ENCODE measurements at regions not wholly inside any gene's neighbourhood (a gene's known extent, or its start where the extent isn't known, plus 50 kb on each side); places are given as distances from the start of the nearest gene placed in this dataset.

GRCh38 chr11:92458486-92458885 is 233.9 kb downstream of the FAT3 start:
- no peaks in the 10 kb centered on the region for H4K20me1 ChIP-seq (replicated peaks; ENCODE audit: control insufficient read depth, insufficient read depth, low read length)

DNA sequence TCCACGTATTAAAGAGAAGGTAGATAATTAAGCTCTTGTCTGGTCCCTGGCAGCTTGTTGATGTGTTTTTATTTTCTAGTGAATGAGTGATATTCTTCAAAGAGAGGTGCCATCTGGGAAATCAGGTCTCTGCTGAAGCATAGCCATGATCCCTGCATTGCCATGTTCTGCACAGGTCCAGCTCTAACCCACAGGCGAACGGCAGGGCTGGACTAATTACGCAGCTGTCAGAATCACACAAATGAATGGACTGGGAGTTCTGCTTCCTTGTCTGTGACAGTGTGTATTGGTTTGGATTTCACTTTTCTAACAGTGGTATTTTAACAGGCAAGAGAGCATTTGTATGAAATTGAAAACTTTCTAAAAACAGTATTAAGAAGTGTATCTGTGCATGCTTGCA is 235.6 kb downstream of the FAT3 start:
- Histone ChIP-seq H2AFZ (ENCODE audit: low read depth, low read length) (no peak overlapping the region), H3K4me1 (replicated peaks in 1 of 2; ENCODE audit: control insufficient read depth in 2 of 2, insufficient read depth in 2 of 2, low read length in 2 of 2) (no peaks in the 10 kb centered on the region), H3K9ac (ENCODE audit: insufficient read depth in 1 of 2, low read depth in 2 of 2, low read length in 2 of 2) (no peak overlapping the region), H3K4me2 (ENCODE audit: insufficient read depth, low read length) (no peak overlapping the region), H3K27ac (ENCODE audit: extremely low read depth, low read depth, low read length) (no peak overlapping the region), H3K4me3 (no peak overlapping the region), H3K36me3 (ENCODE audit: control insufficient read depth, insufficient read depth, low read length) (no peaks in the 10 kb centered on the region), H4K20me1 (replicated peaks; ENCODE audit: control insufficient read depth, insufficient read depth, low read length) (no peaks in the 10 kb centered on the region), H3K9me1 (ENCODE audit: control insufficient read depth, insufficient read depth, low read length) (no peaks in the 10 kb centered on the region), H3K27me3 (ENCODE audit: control insufficient read depth in 2 of 2, insufficient read depth in 2 of 2, low read length in 2 of 2) (no peaks in the 10 kb centered on the region), H3K9me3 (replicated peaks; ENCODE audit: control insufficient read depth, insufficient read depth, low read depth, low read length) (no peaks in the 10 kb centered on the region), H3K79me2 (ENCODE audit: control insufficient read depth, insufficient read depth, low read length) (no peaks in the 10 kb centered on the region)
- 0% methylated on average over 4 of the region's 4 CpGs for WGBS (ENCODE audit: insufficient coverage, low coverage, missing lambda C conversion rate)
- FAIRE-seq (no peak), ATAC-seq (no peak), DNase-seq (ENCODE audit: extremely low read depth in 1 of 4, low spot score in 3 of 4) (no peak)
- in situ Hi-C loops (cut with MboI) (no loop called here), intact Hi-C loops (cut with micrococcal nuclease) (no loop called here)
- CTCF ChIA-PET (ENCODE audit: low intra/inter-chr PET ratio): no interaction called here
- no TSS peak for BruUV-seq (replicated peaks)
- POLR2A ChIA-PET: no interaction called here
- no peak for TF ChIP-seq POLR3G (IDR thresholded peaks at IDR 0.05; ENCODE audit: extremely low read depth, insufficient read length, insufficient replicate concordance)
- TF ChIP-seq NBN (IDR thresholded peaks at IDR 0.05; ENCODE audit: low read depth): no peak
- no peak for TF ChIP-seq SETDB1 (IDR thresholded peaks at IDR 0.05; ENCODE audit: low read length)
- no peak for TF ChIP-seq IRF1 (CRISPR knock-in tag; IDR thresholded peaks at IDR 0.05; ENCODE audit: borderline replicate concordance)
- no peak for TF ChIP-seq PHF20 (IDR thresholded peaks at IDR 0.05; ENCODE audit: partially characterized antibody)
- no peak for TF ChIP-seq FOXM1 (IDR thresholded peaks at IDR 0.05; ENCODE audit: low read depth)
- TF ChIP-seq FOXM1 (CRISPR knock-in tag; IDR thresholded peaks at IDR 0.05; ENCODE audit: low read depth): no peak
- no peak for TF ChIP-seq TAF7 (tag; IDR thresholded peaks at IDR 0.05)
- TF ChIP-seq, protein P1, sequence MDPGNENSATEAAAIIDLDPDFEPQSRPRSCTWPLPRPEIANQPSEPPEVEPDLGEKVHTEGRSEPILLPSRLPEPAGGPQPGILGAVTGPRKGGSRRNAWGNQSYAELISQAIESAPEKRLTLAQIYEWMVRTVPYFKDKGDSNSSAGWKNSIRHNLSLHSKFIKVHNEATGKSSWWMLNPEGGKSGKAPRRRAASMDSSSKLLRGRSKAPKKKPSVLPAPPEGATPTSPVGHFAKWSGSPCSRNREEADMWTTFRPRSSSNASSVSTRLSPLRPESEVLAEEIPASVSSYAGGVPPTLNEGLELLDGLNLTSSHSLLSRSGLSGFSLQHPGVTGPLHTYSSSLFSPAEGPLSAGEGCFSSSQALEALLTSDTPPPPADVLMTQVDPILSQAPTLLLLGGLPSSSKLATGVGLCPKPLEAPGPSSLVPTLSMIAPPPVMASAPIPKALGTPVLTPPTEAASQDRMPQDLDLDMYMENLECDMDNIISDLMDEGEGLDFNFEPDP (CRISPR knock-in tag; IDR thresholded peaks at IDR 0.05): no peak
- TF ChIP-seq CREBBP (IDR thresholded peaks at IDR 0.05; ENCODE audit: low read depth, low read length): no peak
- no peak for TF ChIP-seq SMARCE1 (IDR thresholded peaks at IDR 0.05)
- no peak for TF ChIP-seq ZBTB12 (CRISPR knock-in tag; IDR thresholded peaks at IDR 0.05)
- TF ChIP-seq SMAD3 (CRISPR knock-in tag; conservative IDR thresholded peaks at IDR 0.05): no peak
- no peak for TF ChIP-seq HDAC1 (IDR thresholded peaks at IDR 0.05)

More at GRCh38 chr11:92458486-92458885, 233.9 kb downstream of the FAT3 start:
- TF ChIP-seq CHCHD3 (CRISPR knock-in tag; IDR thresholded peaks at IDR 0.05) (no peak), ZNF217 (CRISPR knock-in tag; IDR thresholded peaks at IDR 0.05) (no peak), ZNF408 (CRISPR knock-in tag; IDR thresholded peaks at IDR 0.05; ENCODE audit: low read depth) (no peak), ETS2 (tag; IDR thresholded peaks at IDR 0.05; ENCODE audit: borderline replicate concordance, poor library complexity, severe bottlenecking) (no peak), POU5F1 (IDR thresholded peaks at IDR 0.05; ENCODE audit: borderline replicate concordance, low read depth, low read length, partially characterized antibody) (no peak)
- ChIA-PET CTCF (ENCODE audit: low intra/inter-chr PET ratio) (no interaction called here), POLR2A (no interaction called here)
- no peaks in the 10 kb centered on the region for H3K79me2 ChIP-seq (ENCODE audit: control insufficient read depth, insufficient read depth, low read length)
- FAIRE-seq (no peak), DNase-seq (ENCODE audit: extremely low read depth in 1 of 4, low spot score in 3 of 4) (no peak), ATAC-seq (no peak)
- no peak overlapping the region for H3K9ac ChIP-seq (ENCODE audit: insufficient read depth in 1 of 2, low read depth in 2 of 2, low read length in 2 of 2)
- intact Hi-C loops (cut with micrococcal nuclease): no loop called here
- no TSS peak for BruUV-seq (replicated peaks)
- H3K27me3 ChIP-seq (ENCODE audit: control insufficient read depth in 2 of 2, insufficient read depth in 2 of 2, low read length in 2 of 2): no peaks in the 10 kb centered on the region
- no peak overlapping the region for H3K27ac ChIP-seq (ENCODE audit: extremely low read depth, low read depth, low read length)
- no peak overlapping the region for H3K4me3 ChIP-seq
- in situ Hi-C loops (cut with MboI): no loop called here
- no peaks in the 10 kb centered on the region for H3K36me3 ChIP-seq (ENCODE audit: control insufficient read depth, insufficient read depth, low read length)
- no peaks in the 10 kb centered on the region for H3K9me3 ChIP-seq (replicated peaks; ENCODE audit: control insufficient read depth, insufficient read depth, low read depth, low read length)
- H2AFZ ChIP-seq (ENCODE audit: low read depth, low read length): no peak overlapping the region
- no peaks in the 10 kb centered on the region for H3K9me1 ChIP-seq (ENCODE audit: control insufficient read depth, insufficient read depth, low read length)
- H3K4me1 ChIP-seq (replicated peaks in 1 of 2; ENCODE audit: control insufficient read depth in 2 of 2, insufficient read depth in 2 of 2, low read length in 2 of 2): no peaks in the 10 kb centered on the region
- no peak overlapping the region for H3K4me2 ChIP-seq (ENCODE audit: insufficient read depth, low read length)

All from K562 (cell line).